Activated naive CD8-positive, alpha-beta T cell treated with anti-CD3 and anti-CD28 coated beads for 36 hours (primary cell): ENCODE measurements at regions not wholly inside any gene's neighbourhood (a gene's known extent, or its start where the extent isn't known, plus 50 kb on each side); places are given as distances from the start of the nearest gene placed in this dataset.
A peak's percentile ranks its signal among the peaks of the same experiment; 100 is the strongest.

ENCODE experiments used
- DNase-seq: peaks from one replicate; pipeline ENCODE4 v3.0.0; 2021
- H3K27ac Mint-ChIP-seq: one replicate; pipeline ENCODE4 v1.8.0; 2022; ENCODE audit warnings: mild to moderate bottlenecking, moderate library complexity, mixed read lengths
- H3K27me3 Mint-ChIP-seq: one replicate; pipeline ENCODE4 v1.8.0; 2022; ENCODE audit warnings: mild to moderate bottlenecking, mixed read lengths
- H3K36me3 Mint-ChIP-seq: one replicate; pipeline ENCODE4 v1.8.0; 2021; ENCODE audit warnings: mild to moderate bottlenecking, mixed read lengths
- H3K4me1 Mint-ChIP-seq: one replicate; pipeline ENCODE4 v1.8.0; 2021; ENCODE audit warnings: mixed read lengths
- H3K4me3 Mint-ChIP-seq: one replicate; pipeline ENCODE4 v1.8.0; 2022; ENCODE audit warnings: mild to moderate bottlenecking, moderate library complexity, mixed read lengths
- H3K9me3 Mint-ChIP-seq: one replicate; pipeline ENCODE4 v1.8.0; 2022; ENCODE audit warnings: mixed read lengths

DNA sequence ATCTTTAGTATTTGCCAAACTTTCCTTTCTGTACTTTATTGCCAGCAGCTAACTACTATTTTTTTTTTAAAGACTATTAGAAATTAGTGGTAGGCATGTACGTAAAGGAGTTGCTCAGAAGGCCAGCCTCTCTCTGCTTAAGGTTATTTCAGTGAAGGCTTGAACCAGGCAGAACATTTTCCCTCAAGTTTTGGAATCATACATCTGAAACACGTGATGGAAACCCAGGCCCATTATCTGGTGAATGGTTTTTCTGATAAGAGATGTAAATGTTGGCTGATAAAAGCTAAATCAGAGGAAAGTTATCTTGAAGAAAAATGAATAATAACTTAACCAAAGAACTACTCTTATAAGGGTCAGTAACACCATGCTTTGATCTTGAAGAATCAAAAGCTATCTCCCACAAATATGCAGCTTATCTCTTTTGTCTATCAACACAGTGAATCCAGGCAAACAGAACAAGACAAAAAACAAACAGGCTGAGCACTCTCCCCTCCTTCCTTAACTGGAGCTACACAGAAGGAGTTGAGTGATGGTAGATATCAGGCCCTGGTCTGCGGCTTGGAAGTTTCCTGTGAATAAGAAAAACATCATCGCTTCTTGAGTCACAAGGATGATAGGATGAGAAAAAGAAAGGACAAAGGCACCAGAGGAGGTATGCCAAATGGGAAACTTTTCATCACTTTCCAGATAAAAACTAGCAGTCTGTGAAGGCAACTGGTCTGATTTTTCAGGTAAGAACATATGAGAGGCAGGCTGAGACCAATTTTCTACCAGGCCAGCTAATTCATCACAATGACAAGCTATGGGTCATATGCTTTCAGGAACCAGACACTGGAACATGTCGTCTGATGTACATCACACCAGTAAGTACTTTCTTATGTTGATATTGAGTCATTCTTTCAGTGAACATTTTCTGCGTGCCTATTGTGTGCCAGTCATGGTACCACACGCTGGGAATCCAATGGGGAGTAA, 88.4 kb upstream of the STK17B start:
- Mint-ChIP-seq H3K36me3 (peaks cover 4% of the 10 kb centered on the region), H3K27me3 (no peaks in the 10 kb centered on the region), H3K4me3 (peak overlapping the region; percentile 69), H3K4me1 (peaks cover 63% of the 10 kb centered on the region), H3K9me3 (peaks cover 4% of the 10 kb centered on the region), H3K27ac (peak overlapping the region; percentile 95)
- DNase-seq: peak; percentile 38

DNA sequence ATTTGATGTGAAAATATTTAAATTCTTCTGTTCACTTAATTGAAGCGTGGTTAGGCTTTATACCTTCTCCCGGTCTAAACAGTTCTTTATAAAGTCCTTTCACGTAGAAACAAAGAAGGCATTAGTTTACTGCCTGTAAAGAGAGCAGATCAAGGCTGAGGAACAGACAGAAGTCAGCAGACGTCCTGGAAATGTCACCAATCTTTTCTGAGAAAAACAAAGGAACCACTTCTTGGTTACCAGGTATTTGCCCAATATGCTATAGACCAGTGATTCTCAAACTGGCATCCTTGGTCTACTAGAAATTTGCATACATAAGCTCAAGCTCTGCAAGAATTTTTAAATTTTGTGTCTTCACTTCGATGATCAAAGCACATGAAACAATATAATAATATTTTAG, 89.2 kb upstream of the STK17B start:
- Mint-ChIP-seq H3K4me1 (peaks cover 65% of the 10 kb centered on the region), H3K4me3 (peak overlapping the region; percentile 69), H3K36me3 (peaks cover 4% of the 10 kb centered on the region), H3K27ac (peak overlapping the region; percentile 95), H3K9me3 (peaks cover 4% of the 10 kb centered on the region), H3K27me3 (no peaks in the 10 kb centered on the region)
- no peak for DNase-seq

GRCh38 chr2:196262606-196263005, 91.2 kb upstream of the STK17B start:
- H3K27me3 Mint-ChIP-seq: no peaks in the 10 kb centered on the region
- H3K4me3 Mint-ChIP-seq: peak overlapping the region; percentile 64
- H3K36me3 Mint-ChIP-seq: peaks cover 2% of the 10 kb centered on the region
- peaks cover 67% of the 10 kb centered on the region for H3K4me1 Mint-ChIP-seq
- H3K27ac Mint-ChIP-seq: peak overlapping the region; percentile 93
- H3K9me3 Mint-ChIP-seq: no peaks in the 10 kb centered on the region
- DNase-seq: no peak

DNA sequence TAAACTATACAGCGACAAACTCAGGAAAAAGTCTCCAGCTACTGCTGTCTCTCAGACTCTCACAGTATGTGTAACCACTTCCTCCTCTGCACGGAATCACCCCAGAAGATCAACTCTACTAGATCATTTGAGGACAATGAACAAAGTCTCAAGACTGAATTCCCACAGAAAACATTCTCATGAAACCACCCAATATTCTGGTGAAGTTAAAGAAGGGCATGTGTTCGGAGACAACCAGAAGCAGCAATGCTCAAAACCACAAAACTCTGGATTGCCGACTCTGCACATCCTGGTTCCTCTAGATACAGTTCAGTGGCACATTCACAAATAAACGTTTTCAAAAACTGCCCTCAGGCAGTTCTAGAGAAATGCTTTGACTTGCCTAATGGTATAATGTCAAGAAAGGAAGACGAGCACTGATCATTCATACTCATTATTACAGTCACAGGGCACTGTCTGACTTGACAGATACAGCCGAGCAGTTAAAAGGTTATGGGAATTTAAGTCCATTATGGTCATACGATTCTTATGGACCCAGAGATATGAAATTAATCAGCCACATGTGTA, 91.9 kb upstream of the STK17B start:
- peaks cover 66% of the 10 kb centered on the region for H3K4me1 Mint-ChIP-seq
- H3K27me3 Mint-ChIP-seq: no peaks in the 10 kb centered on the region
- no peaks in the 10 kb centered on the region for H3K9me3 Mint-ChIP-seq
- peak overlapping the region; percentile 93 for H3K27ac Mint-ChIP-seq
- peak; percentile 26 for DNase-seq
- H3K36me3 Mint-ChIP-seq: peaks cover 2% of the 10 kb centered on the region
- peak overlapping the region; percentile 64 for H3K4me3 Mint-ChIP-seq

- no peaks in the 10 kb centered on the region for H3K9me3 Mint-ChIP-seq
- peaks cover 65% of the 10 kb centered on the region for H3K4me1 Mint-ChIP-seq
- no peak for DNase-seq
- no peaks in the 10 kb centered on the region for H3K27me3 Mint-ChIP-seq
- H3K36me3 Mint-ChIP-seq: peaks cover 5% of the 10 kb centered on the region
- H3K27ac Mint-ChIP-seq: no peak overlapping the region
- no peak overlapping the region for H3K4me3 Mint-ChIP-seq
Observed at GRCh38 chr2:196266351-196266750, 95.0 kb upstream of the STK17B start.

GRCh38 chr2:196266855-196267254, 95.5 kb upstream of the STK17B start:
- Mint-ChIP-seq H3K9me3 (no peaks in the 10 kb centered on the region), H3K4me3 (no peak overlapping the region), H3K4me1 (peaks cover 66% of the 10 kb centered on the region), H3K27me3 (no peaks in the 10 kb centered on the region), H3K36me3 (peaks cover 5% of the 10 kb centered on the region), H3K27ac (no peak overlapping the region)
- DNase-seq: no peak

- no peak for DNase-seq
- peak overlapping the region; percentile 79 for H3K27ac Mint-ChIP-seq
- H3K36me3 Mint-ChIP-seq: peaks cover 5% of the 10 kb centered on the region
- peaks cover 57% of the 10 kb centered on the region for H3K4me1 Mint-ChIP-seq
- H3K27me3 Mint-ChIP-seq: no peaks in the 10 kb centered on the region
- no peaks in the 10 kb centered on the region for H3K9me3 Mint-ChIP-seq
- peak overlapping the region; percentile 27 for H3K4me3 Mint-ChIP-seq
Observed at GRCh38 chr2:196268025-196268424, 96.6 kb upstream of the STK17B start.

DNA sequence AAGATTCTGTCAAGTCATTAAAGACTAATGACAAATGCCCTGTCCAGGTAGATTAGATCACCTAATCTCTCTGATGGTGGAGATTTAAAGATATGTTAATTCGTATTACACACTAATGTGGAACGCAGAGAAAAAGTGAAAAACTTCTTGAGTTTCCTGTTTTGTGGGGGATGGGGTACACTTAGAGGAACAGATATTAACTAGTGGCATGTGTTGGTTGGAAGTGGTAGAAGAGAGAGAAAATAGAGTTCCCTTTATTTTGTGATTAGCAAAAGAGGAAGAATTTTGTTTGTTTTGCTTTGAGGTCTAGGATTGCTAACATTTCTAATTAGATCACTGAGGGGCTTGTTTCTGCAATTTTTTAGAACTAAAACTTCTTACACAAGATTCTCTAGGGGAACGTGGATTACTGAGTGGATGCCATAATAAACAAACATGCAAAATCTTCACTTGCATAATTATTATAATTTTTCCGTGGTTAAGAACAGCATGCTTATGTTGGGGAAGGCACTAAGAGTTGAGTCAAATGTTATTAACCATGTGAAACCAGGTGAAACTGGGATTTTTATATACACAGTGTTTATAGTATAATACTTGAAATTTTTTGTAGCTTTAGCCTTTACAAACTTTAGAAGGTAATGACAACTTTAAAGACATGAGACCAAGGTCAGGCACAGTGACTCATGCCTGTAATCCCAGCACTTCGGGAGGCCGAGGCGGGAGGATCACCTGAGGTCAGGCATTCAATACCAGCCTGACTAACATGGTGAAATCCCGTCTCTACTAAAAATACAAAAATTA, 97.4 kb upstream of the STK17B start:
- H3K4me1 Mint-ChIP-seq: peaks cover 55% of the 10 kb centered on the region
- H3K9me3 Mint-ChIP-seq: no peaks in the 10 kb centered on the region
- H3K27ac Mint-ChIP-seq: peak overlapping the region; percentile 79
- no peaks in the 10 kb centered on the region for H3K27me3 Mint-ChIP-seq
- H3K36me3 Mint-ChIP-seq: peaks cover 5% of the 10 kb centered on the region
- DNase-seq: no peak
- peak overlapping the region; percentile 27 for H3K4me3 Mint-ChIP-seq

DNA sequence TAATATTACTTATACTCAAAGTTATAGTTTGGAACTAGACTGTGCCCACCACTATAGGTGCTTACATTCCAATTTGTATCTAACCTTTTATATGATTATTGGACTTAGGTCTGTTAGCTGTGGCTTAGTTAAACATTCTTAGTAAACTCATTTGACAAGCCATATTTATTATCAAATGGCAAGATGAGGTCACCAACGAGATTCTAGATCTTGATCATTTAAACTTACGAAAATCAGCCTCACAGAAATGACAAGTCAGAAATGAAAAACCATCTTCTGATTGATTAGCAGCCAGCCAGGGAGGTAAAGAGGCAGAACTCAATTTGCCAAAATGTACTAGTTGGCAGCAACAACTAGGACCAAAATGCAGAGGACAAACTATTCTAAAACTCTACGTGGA, 100.4 kb upstream of the STK17B start:
- no peak overlapping the region for H3K27ac Mint-ChIP-seq
- no peaks in the 10 kb centered on the region for H3K9me3 Mint-ChIP-seq
- peaks cover 5% of the 10 kb centered on the region for H3K36me3 Mint-ChIP-seq
- no peak overlapping the region for H3K4me3 Mint-ChIP-seq
- no peak for DNase-seq
- H3K27me3 Mint-ChIP-seq: no peaks in the 10 kb centered on the region
- peaks cover 69% of the 10 kb centered on the region for H3K4me1 Mint-ChIP-seq

GRCh38 chr2:196274387-196274809, 103.0 kb upstream of the STK17B start:
- peaks cover 2% of the 10 kb centered on the region for H3K9me3 Mint-ChIP-seq
- peaks cover 61% of the 10 kb centered on the region for H3K4me1 Mint-ChIP-seq
- no peaks in the 10 kb centered on the region for H3K27me3 Mint-ChIP-seq
- peaks cover 12% of the 10 kb centered on the region for H3K36me3 Mint-ChIP-seq
- DNase-seq: peak; percentile 24
- peak overlapping the region; percentile 94 for H3K27ac Mint-ChIP-seq
- no peak overlapping the region for H3K4me3 Mint-ChIP-seq

DNA sequence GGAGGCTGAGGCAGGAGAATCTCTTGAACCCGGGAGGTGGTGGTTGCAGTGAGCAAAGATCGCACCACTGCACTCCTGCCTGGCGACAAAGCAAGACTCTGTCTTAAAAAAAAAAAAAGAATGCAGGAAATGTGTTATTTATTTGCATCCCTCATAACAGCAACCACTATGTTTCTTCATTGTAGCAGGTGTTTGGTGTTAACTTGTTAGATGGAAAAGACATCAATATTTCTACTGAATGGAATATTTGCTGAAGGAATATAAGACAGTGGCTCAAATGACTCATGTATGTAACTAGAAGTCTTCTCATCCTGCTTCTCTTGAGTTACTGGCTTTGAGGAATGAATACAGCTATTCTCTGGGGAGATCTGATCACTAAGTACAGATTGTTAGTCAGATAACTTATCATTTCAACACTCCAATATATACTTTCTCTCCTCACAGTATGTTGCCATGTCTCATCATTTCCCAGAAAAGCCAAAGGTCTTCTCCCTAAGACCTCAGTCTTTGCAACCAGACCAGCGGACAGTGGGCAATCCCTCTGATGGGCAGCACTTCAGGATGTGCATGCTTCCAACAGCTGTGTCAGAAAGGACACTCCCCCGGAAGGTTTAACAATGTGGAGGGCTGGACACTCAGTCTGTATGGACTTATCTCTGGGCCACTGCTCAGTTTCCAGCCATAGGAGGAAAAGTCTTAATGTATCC, 104.4 kb upstream of the STK17B start:
- Mint-ChIP-seq H3K27me3 (no peaks in the 10 kb centered on the region), H3K9me3 (peaks cover 2% of the 10 kb centered on the region), H3K4me1 (peaks cover 55% of the 10 kb centered on the region), H3K27ac (peak overlapping the region; percentile 94), H3K36me3 (peaks cover 7% of the 10 kb centered on the region), H3K4me3 (peak overlapping the region; percentile 45)
- no peak for DNase-seq

GRCh38 chr2:196276421-196276820, 105.0 kb upstream of the STK17B start:
- Mint-ChIP-seq H3K27me3 (no peaks in the 10 kb centered on the region), H3K9me3 (peaks cover 2% of the 10 kb centered on the region)
- no peak for DNase-seq

DNA sequence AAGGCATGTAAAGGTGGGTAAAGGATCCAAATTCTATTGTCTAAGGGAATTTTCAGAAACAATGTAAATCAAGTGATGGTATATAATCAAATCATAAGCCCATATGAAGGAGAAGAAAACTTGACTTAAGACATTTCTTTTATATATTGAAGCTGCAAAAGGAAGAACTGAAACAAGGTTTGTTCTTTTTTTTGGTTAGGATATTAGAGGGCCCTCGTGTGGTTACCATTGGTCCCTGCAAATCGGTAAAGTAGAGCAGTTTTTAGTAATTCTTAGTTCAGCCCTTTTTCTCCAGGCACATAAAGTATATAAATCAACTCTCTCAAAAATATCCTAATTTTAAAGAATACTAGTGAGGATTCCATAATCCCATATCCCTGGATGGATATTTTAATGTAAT, 105.6 kb upstream of the STK17B start:
- peaks cover 7% of the 10 kb centered on the region for H3K36me3 Mint-ChIP-seq
- no peaks in the 10 kb centered on the region for H3K27me3 Mint-ChIP-seq
- DNase-seq: no peak
- H3K4me3 Mint-ChIP-seq: no peak overlapping the region
- H3K27ac Mint-ChIP-seq: peak overlapping the region; percentile 58
- H3K9me3 Mint-ChIP-seq: peaks cover 2% of the 10 kb centered on the region
- peaks cover 49% of the 10 kb centered on the region for H3K4me1 Mint-ChIP-seq

More at GRCh38 chr2:196276421-196276820, 105.0 kb upstream of the STK17B start:
- Mint-ChIP-seq H3K36me3 (peaks cover 7% of the 10 kb centered on the region), H3K4me3 (peak overlapping the region; percentile 45), H3K4me1 (peaks cover 52% of the 10 kb centered on the region), H3K27ac (peak overlapping the region; percentile 94)

- Mint-ChIP-seq H3K4me3 (no peak overlapping the region), H3K27ac (no peak overlapping the region), H3K4me1 (peaks cover 48% of the 10 kb centered on the region), H3K27me3 (no peaks in the 10 kb centered on the region), H3K36me3 (peaks cover 9% of the 10 kb centered on the region), H3K9me3 (peaks cover 7% of the 10 kb centered on the region)
- no peak for DNase-seq
Observed at GRCh38 chr2:196278491-196278911, 107.1 kb upstream of the STK17B start.
